ENCODE measurements at regions not wholly inside any gene's neighbourhood (a gene's known extent, or its start where the extent isn't known, plus 50 kb on each side); places are given as distances from the start of the nearest gene placed in this dataset.

DNA sequence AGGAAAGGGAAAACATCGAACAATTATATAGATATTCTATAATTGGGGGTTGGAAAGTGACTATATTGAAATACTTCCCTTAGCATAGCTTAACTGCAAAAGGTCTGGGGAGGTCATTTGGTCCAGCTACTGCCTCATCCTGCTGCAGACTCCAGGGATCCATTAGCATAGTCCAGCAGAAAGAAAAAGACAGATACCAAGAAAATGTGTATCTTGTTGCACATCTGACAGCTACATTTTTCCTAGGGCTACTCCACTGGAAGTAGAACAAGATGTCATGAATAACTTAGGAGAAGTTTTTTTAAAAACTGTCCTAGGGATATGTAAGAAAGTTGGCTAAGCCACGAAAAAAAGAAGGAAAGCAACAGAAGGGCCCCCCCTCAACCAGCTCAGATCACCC, 92.9 kb upstream of the SLC30A5 start:
- POLR2A ChIA-PET, result no interaction called here
- Histone ChIP-seq H3K4me1 (ENCODE audit: insufficient read depth, low read length) (no peaks in the 10 kb centered on the region), H3K4me3 (ENCODE audit: low read length) (no peak overlapping the region), H3K36me3 (ENCODE audit: insufficient read depth, low read length) (no peaks in the 10 kb centered on the region), H3K9me3 (ENCODE audit: control insufficient read depth in 1 of 2, insufficient read depth in 1 of 2, low read length in 2 of 2) (no peaks in the 10 kb centered on the region), H3K27me3 (ENCODE audit: control insufficient read depth in 1 of 2, insufficient read depth in 2 of 2, low read length in 2 of 2) (no peaks in the 10 kb centered on the region), H3K27ac (ENCODE audit: low read depth in 1 of 2, low read length in 2 of 2) (no peak overlapping the region)
- H3K27ac Mint-ChIP-seq, result no peak overlapping the region
- no peak for DNase-seq
- no peaks in the 10 kb centered on the region for H3K9me3 Mint-ChIP-seq
- TF ChIP-seq, protein P1, sequence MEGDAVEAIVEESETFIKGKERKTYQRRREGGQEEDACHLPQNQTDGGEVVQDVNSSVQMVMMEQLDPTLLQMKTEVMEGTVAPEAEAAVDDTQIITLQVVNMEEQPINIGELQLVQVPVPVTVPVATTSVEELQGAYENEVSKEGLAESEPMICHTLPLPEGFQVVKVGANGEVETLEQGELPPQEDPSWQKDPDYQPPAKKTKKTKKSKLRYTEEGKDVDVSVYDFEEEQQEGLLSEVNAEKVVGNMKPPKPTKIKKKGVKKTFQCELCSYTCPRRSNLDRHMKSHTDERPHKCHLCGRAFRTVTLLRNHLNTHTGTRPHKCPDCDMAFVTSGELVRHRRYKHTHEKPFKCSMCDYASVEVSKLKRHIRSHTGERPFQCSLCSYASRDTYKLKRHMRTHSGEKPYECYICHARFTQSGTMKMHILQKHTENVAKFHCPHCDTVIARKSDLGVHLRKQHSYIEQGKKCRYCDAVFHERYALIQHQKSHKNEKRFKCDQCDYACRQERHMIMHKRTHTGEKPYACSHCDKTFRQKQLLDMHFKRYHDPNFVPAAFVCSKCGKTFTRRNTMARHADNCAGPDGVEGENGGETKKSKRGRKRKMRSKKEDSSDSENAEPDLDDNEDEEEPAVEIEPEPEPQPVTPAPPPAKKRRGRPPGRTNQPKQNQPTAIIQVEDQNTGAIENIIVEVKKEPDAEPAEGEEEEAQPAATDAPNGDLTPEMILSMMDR (IDR thresholded peaks at IDR 0.05), result no peak
- no peak overlapping the region for H3K4me3 Mint-ChIP-seq
- intact Hi-C loops (cut with DNase I, micrococcal nuclease), result no loop called here
- H3K4me1 Mint-ChIP-seq (ENCODE audit: low read depth), result no peaks in the 10 kb centered on the region
- CTCF ChIA-PET, result no interaction called here
- no peaks in the 10 kb centered on the region for H3K36me3 Mint-ChIP-seq (ENCODE audit: low read depth)
- peaks cover 31% of the 10 kb centered on the region for H3K27me3 Mint-ChIP-seq
- no peak for ATAC-seq (ENCODE audit: poor library complexity)

DNA sequence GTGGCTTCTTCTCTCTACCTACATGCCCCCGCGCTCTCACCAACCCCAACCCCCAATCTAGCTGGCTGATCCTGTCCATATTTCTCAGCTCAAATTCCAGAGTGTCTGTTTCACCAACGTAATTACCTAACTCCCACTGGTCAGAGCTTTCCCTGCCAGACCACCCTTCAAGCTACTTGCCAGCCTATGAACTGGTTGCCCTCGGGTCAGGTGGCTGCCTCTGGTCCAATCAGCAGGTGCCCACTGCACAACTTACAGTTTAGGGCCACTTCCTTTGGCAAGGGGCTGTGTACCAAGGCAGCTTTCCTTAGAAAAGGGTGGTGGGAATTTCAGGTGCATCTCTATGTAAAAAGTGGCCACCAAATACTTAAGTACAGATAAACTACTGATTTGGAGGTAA, 92.2 kb upstream of the SLC30A5 start:
- POLR2A ChIA-PET, result no interaction called here
- H3K4me3 Mint-ChIP-seq, result no peak overlapping the region
- intact Hi-C loops (cut with DNase I, micrococcal nuclease), result no loop called here
- H3K27ac Mint-ChIP-seq, result no peak overlapping the region
- DNase-seq (no peak), ATAC-seq (ENCODE audit: poor library complexity) (no peak)
- CTCF ChIA-PET, result no interaction called here
- no peaks in the 10 kb centered on the region for H3K36me3 ChIP-seq (ENCODE audit: insufficient read depth, low read length)
- peaks cover 31% of the 10 kb centered on the region for H3K27me3 Mint-ChIP-seq
- no peaks in the 10 kb centered on the region for H3K4me1 Mint-ChIP-seq (ENCODE audit: low read depth)
- no peak overlapping the region for H3K4me3 ChIP-seq (ENCODE audit: low read length)
- TF ChIP-seq, protein P1 (IDR thresholded peaks at IDR 0.05), result no peak
- H3K27me3 ChIP-seq (ENCODE audit: control insufficient read depth in 1 of 2, insufficient read depth in 2 of 2, low read length in 2 of 2), result no peaks in the 10 kb centered on the region
- H3K27ac ChIP-seq (ENCODE audit: low read depth in 1 of 2, low read length in 2 of 2), result no peak overlapping the region
- H3K9me3 ChIP-seq (ENCODE audit: control insufficient read depth in 1 of 2, insufficient read depth in 1 of 2, low read length in 2 of 2), result no peaks in the 10 kb centered on the region
- H3K4me1 ChIP-seq (ENCODE audit: insufficient read depth, low read length), result no peaks in the 10 kb centered on the region
- no peaks in the 10 kb centered on the region for H3K9me3 Mint-ChIP-seq
- no peaks in the 10 kb centered on the region for H3K36me3 Mint-ChIP-seq (ENCODE audit: low read depth)

DNA sequence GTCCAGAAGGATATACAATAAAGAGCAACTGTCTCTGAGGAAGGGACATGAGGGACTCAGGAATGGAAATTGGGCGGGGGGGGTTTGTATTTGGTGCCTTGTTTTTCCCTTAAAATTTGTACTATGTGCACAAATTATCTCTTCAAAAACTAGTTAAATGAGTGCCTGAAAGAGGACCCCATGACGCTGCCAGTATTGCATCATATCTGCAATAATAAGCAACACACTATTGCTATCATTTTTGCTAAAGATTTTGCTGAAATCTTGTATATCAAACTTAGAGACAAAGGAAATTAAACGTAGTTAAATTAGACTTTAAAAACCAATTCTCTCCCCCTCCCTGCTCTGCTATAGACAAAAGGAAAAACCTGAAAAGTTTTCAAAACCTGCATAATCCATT, 89.7 kb upstream of the SLC30A5 start:
- no peak for DNase-seq
- Mint-ChIP-seq H3K4me3 (no peak overlapping the region), H3K36me3 (ENCODE audit: low read depth) (no peaks in the 10 kb centered on the region), H3K27me3 (peaks cover 27% of the 10 kb centered on the region), H3K4me1 (ENCODE audit: low read depth) (no peaks in the 10 kb centered on the region), H3K9me3 (no peaks in the 10 kb centered on the region), H3K27ac (no peak overlapping the region)
- Histone ChIP-seq H3K27me3 (ENCODE audit: control insufficient read depth in 1 of 2, insufficient read depth in 2 of 2, low read length in 2 of 2) (no peaks in the 10 kb centered on the region), H3K4me3 (ENCODE audit: low read length) (no peak overlapping the region), H3K36me3 (ENCODE audit: insufficient read depth, low read length) (no peaks in the 10 kb centered on the region), H3K27ac (ENCODE audit: low read depth in 1 of 2, low read length in 2 of 2) (no peak overlapping the region), H3K9me3 (ENCODE audit: control insufficient read depth in 1 of 2, insufficient read depth in 1 of 2, low read length in 2 of 2) (no peaks in the 10 kb centered on the region), H3K4me1 (ENCODE audit: insufficient read depth, low read length) (no peaks in the 10 kb centered on the region)
- ATAC-seq (ENCODE audit: poor library complexity), result no peak
- POLR2A ChIA-PET, result no interaction called here
- CTCF ChIA-PET, result no interaction called here
- TF ChIP-seq, protein P1 (IDR thresholded peaks at IDR 0.05), result no peak
- intact Hi-C loops (cut with DNase I, micrococcal nuclease), result no loop called here

Data from CD4-positive, alpha-beta T cell (primary cell).